ENCODE measurements at regions not wholly inside any gene's neighbourhood (a gene's known extent, or its start where the extent isn't known, plus 50 kb on each side); places are given as distances from the start of the nearest gene placed in this dataset.

- TF ChIP-seq RBBP5 (IDR thresholded peaks at IDR 0.05; ENCODE audit: borderline replicate concordance, low read depth, low read length): no peak
- TF ChIP-seq JUN (IDR thresholded peaks at IDR 0.05; ENCODE audit: low read depth, low read length): no peak
Observed at GRCh38 chrX:455673-456072, 69.0 kb upstream of the PPP2R3B start.
